CD8-positive, alpha-beta memory T cell (primary cell): ENCODE measurements at regions not wholly inside any gene's neighbourhood (a gene's known extent, or its start where the extent isn't known, plus 50 kb on each side); places are given as distances from the start of the nearest gene placed in this dataset.
"Not testable (repeated sequence)": the region's sequence is repeated elsewhere in the genome, so short reads cannot be mapped to it uniquely, and the experiment has no call there.

ENCODE experiments used
- CTCF ChIA-PET: fragments of 350-600 bp; sonication (Branson Sonifier 250); formaldehyde crosslinking; loops from one replicate; lab custom pipeline; 2021; ENCODE audit warnings: antibody characterized with exemption; lab: Charles Lee
- POLR2A ChIA-PET: fragments of 350-600 bp; sonication (Branson Sonifier 250); formaldehyde crosslinking; loops from one replicate; lab custom pipeline; 2021; ENCODE audit warnings: antibody characterized with exemption; lab: Charles Lee
- DNase-seq, 5 donors: peaks; one replicate each; pipeline versions ENCODE4 v3.0.0 to v3.0.0-alpha.2; 2020 to 2022; ENCODE audit warnings: mixed read lengths in 1 of 5
- H3K27ac ChIP-seq: one replicate; pipeline ENCODE4 v1.7.0; 2013; ENCODE audit warnings: low read depth, mild to moderate bottlenecking, low read length, moderate library complexity
- H3K27me3 ChIP-seq: 2 replicates; pipeline ENCODE4 v1.7.0; 2013; ENCODE audit warnings: low read length, mild to moderate bottlenecking; ENCODE audit not compliant: insufficient read depth, poor library complexity, severe bottlenecking
- H3K36me3 ChIP-seq: 2 replicates; pipeline ENCODE4 v1.7.0; 2013; ENCODE audit warnings: mild to moderate bottlenecking, low read length, moderate library complexity; ENCODE audit not compliant: insufficient read depth
- H3K4me1 ChIP-seq: 2 replicates; pipeline ENCODE4 v1.7.0; 2013; ENCODE audit warnings: mild to moderate bottlenecking, low read length, moderate library complexity; ENCODE audit not compliant: insufficient read depth
- H3K4me3 ChIP-seq: 2 replicates; pipeline ENCODE4 v1.7.0; 2013; ENCODE audit warnings: mild to moderate bottlenecking, low read length
- H3K9me3 ChIP-seq: 2 replicates; pipeline ENCODE4 v1.7.0; 2013; ENCODE audit warnings: mild to moderate bottlenecking, low read length
- H3K27ac Mint-ChIP-seq, 8 donors: one replicate each; pipeline ENCODE4 v1.8.0; 2020 to 2021; ENCODE audit warnings: mixed read lengths in 8 of 8, mild to moderate bottlenecking in 6 of 8, inconsistent platforms in 3 of 8, moderate library complexity in 3 of 8
- H3K27me3 Mint-ChIP-seq, 2 donors: one replicate each; pipeline ENCODE4 v1.8.0; 2020 to 2021; ENCODE audit warnings: mixed read lengths in 2 of 2, mild to moderate bottlenecking in 1 of 2, moderate library complexity in 1 of 2
- H3K36me3 Mint-ChIP-seq, 3 donors: one replicate each; pipeline ENCODE4 v1.8.0; 2020 to 2021; ENCODE audit warnings: mixed read lengths in 3 of 3, inconsistent platforms in 1 of 3, mild to moderate bottlenecking in 1 of 3
- H3K4me1 Mint-ChIP-seq, 3 donors: one replicate each; pipeline ENCODE4 v1.8.0; 2020 to 2021; ENCODE audit warnings: mixed read lengths in 3 of 3, inconsistent platforms in 1 of 3, mild to moderate bottlenecking in 1 of 3
- H3K4me3 Mint-ChIP-seq, 7 donors: one replicate each; pipeline ENCODE4 v1.8.0; 2020 to 2021; ENCODE audit warnings: mixed read lengths in 7 of 7, mild to moderate bottlenecking in 6 of 7, moderate library complexity in 4 of 7, inconsistent platforms in 2 of 7
- H3K9me3 Mint-ChIP-seq, 5 donors: one replicate each; pipeline ENCODE4 v1.8.0; 2020 to 2022; ENCODE audit warnings: mixed read lengths in 5 of 5, mild to moderate bottlenecking in 3 of 5, moderate library complexity in 2 of 5, inconsistent platforms in 1 of 5

DNA sequence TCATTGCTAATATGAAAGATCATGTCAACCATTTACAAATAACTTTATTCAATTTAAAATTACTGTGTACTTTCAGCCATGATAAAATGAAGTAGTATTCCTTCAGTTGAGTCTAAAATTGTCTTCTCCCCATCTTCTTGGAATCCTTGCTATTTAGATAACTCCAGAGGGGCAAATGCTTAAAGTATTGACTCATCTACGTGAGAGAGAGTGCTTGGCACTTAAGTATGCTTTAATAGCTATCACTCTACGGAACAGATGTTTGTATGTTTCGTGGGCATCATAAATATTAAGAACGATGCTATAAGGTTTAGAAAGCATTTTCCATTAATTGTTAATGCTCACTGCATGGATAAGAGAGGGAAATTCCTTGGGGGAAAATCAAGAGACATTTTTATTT is 69.3 kb upstream of the MED13 start:
- POLR2A ChIA-PET: no interaction called here

DNA sequence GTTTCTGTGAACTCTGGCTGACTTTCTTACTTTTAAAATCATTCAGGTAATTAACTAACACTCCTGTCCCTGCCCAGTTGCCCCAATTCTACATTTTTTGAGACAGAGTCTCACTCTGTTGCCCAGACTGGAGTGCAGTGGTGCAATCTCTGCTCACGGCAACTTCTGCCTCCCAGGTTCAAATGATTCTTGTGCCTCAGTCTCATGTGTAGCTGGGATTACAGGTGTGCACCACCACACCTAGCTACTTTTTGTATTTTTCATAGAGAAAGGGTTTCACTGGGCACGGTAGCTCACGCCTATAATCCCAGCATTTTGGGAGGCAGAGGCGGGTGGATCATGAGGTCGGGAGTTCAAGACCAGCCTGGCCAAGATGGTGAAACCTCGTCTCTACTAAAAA is 66.2 kb upstream of the MED13 start:
- H3K4me1 ChIP-seq, H3K4me3 ChIP-seq, H3K27ac ChIP-seq, H3K9me3 Mint-ChIP-seq, H3K27me3 ChIP-seq, H3K4me1 Mint-ChIP-seq, POLR2A ChIA-PET, H3K36me3 ChIP-seq, CTCF ChIA-PET, H3K36me3 Mint-ChIP-seq, DNase-seq, H3K27ac Mint-ChIP-seq, H3K4me3 Mint-ChIP-seq, H3K9me3 ChIP-seq: not testable (repeated sequence)
- peaks cover 4 to 23% of the 10 kb centered on the region in 2 donors for H3K27me3 Mint-ChIP-seq

More for the DNA sequence above, 69.3 kb upstream of the MED13 start:
- no peak overlapping the region for H3K27ac Mint-ChIP-seq
- no peak overlapping the region for H3K4me3 Mint-ChIP-seq
- Histone ChIP-seq H3K27me3 (no peaks in the 10 kb centered on the region), H3K4me3 (no peak overlapping the region), H3K9me3 (no peaks in the 10 kb centered on the region), H3K4me1 (no peaks in the 10 kb centered on the region), H3K36me3 (no peaks in the 10 kb centered on the region), H3K27ac (no peak overlapping the region)
- no peaks in the 10 kb centered on the region for H3K9me3 Mint-ChIP-seq
- no peak for DNase-seq
- no peaks in the 10 kb centered on the region for H3K36me3 Mint-ChIP-seq
- CTCF ChIA-PET: no interaction called here
- peaks cover 14 to 31% of the 10 kb centered on the region in 2 donors for H3K27me3 Mint-ChIP-seq
- peaks cover 0 to 5% (median 0%) of the 10 kb centered on the region in 3 donors for H3K4me1 Mint-ChIP-seq

DNA sequence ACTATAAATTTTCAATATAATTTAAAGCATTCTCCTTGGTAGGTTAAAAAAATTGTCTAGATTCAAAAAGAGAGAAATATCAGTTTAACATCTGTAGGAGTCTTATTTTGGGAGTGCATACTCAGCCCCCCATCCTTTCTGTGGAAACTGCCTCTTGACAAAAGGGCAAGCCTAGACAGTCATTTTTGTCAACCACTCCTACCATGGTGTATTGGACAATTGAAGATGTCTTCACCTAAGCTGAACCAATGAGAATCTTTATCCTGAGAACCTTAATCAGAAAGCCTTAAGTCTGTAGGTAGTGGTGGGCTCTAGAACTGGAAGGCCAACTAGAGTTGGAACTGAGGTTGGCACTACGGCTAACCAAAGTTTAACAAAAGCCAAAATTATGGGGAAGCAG is 65.7 kb upstream of the MED13 start:
- Mint-ChIP-seq H3K36me3 (no peaks in the 10 kb centered on the region), H3K4me1 (peaks cover 0 to 4% (median 0%) of the 10 kb centered on the region in 3 donors), H3K27ac (no peak overlapping the region), H3K4me3 (no peak overlapping the region), H3K27me3 (peaks cover 3 to 25% of the 10 kb centered on the region in 2 donors), H3K9me3 (peaks cover 0 to 2% (median 0%) of the 10 kb centered on the region in 5 donors)
- POLR2A ChIA-PET: no interaction called here
- H3K36me3 ChIP-seq: no peaks in the 10 kb centered on the region
- no peaks in the 10 kb centered on the region for H3K4me1 ChIP-seq
- no peaks in the 10 kb centered on the region for H3K27me3 ChIP-seq
- H3K9me3 ChIP-seq: no peaks in the 10 kb centered on the region
- CTCF ChIA-PET: no interaction called here
- H3K4me3 ChIP-seq: no peak overlapping the region
- no peak for DNase-seq
- H3K27ac ChIP-seq: no peak overlapping the region

DNA sequence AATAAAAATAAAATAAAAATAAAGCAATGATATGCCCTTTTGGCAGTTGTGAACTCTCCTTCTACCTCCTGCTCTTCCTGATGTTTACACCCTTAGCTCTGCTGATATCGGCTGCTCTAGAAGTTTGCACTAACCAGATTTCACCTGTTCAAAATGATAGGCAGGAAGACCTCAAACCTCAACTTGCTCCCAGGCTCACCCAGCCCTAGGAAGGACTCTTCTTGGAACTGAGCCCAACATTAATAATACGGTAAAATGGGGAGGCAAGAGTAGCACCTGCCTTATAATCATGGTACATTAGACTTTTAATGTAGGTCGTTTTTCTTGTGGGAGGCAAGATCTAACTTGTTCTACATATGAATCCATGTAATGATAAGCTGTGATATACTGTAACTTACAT is 61.2 kb upstream of the MED13 start:
- DNase-seq: no peak
- no peak overlapping the region for H3K4me3 ChIP-seq
- CTCF ChIA-PET: no interaction called here
- Mint-ChIP-seq H3K9me3 (peaks cover 0 to 2% (median 0%) of the 10 kb centered on the region in 5 donors), H3K27me3 (peaks cover 13 to 31% of the 10 kb centered on the region in 2 donors), H3K27ac (no peak overlapping the region), H3K36me3 (no peaks in the 10 kb centered on the region), H3K4me1 (peaks cover 0 to 6% (median 0%) of the 10 kb centered on the region in 3 donors), H3K4me3 (no peak overlapping the region)
- H3K27ac ChIP-seq: no peak overlapping the region
- no peaks in the 10 kb centered on the region for H3K27me3 ChIP-seq
- no peaks in the 10 kb centered on the region for H3K36me3 ChIP-seq
- POLR2A ChIA-PET: no interaction called here
- H3K9me3 ChIP-seq: no peaks in the 10 kb centered on the region
- H3K4me1 ChIP-seq: no peaks in the 10 kb centered on the region

DNA sequence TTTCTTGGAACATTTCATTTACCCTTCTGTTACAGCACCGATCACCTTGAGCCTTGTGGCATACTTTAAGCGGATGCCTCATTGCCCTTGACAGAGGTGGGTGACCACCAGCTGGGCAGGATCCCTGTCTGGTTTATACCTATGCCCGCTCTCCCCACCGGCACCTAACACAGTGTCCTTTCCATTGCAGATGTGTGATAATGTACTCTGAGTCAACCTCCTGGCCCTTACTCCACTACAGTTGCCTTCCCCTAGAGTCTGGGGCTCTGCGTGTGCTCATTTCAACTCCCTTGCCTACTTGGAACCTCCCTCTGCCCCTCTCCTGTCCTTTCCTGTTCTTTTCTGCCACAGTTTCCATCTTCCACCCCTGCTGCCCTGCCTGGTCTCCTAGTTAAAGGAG is 60.2 kb upstream of the MED13 start:
- Histone ChIP-seq H3K27me3 (no peaks in the 10 kb centered on the region), H3K36me3 (no peaks in the 10 kb centered on the region), H3K4me1 (no peaks in the 10 kb centered on the region), H3K4me3 (no peak overlapping the region), H3K9me3 (no peaks in the 10 kb centered on the region), H3K27ac (no peak overlapping the region)
- Mint-ChIP-seq H3K9me3 (peaks cover 0 to 2% (median 0%) of the 10 kb centered on the region in 5 donors), H3K36me3 (no peaks in the 10 kb centered on the region), H3K4me3 (no peak overlapping the region), H3K4me1 (peaks cover 0 to 8% (median 2%) of the 10 kb centered on the region in 3 donors), H3K27ac (no peak overlapping the region), H3K27me3 (peaks cover 10 to 25% of the 10 kb centered on the region in 2 donors)
- CTCF ChIA-PET: no interaction called here
- no peak for DNase-seq
- POLR2A ChIA-PET: no interaction called here

DNA sequence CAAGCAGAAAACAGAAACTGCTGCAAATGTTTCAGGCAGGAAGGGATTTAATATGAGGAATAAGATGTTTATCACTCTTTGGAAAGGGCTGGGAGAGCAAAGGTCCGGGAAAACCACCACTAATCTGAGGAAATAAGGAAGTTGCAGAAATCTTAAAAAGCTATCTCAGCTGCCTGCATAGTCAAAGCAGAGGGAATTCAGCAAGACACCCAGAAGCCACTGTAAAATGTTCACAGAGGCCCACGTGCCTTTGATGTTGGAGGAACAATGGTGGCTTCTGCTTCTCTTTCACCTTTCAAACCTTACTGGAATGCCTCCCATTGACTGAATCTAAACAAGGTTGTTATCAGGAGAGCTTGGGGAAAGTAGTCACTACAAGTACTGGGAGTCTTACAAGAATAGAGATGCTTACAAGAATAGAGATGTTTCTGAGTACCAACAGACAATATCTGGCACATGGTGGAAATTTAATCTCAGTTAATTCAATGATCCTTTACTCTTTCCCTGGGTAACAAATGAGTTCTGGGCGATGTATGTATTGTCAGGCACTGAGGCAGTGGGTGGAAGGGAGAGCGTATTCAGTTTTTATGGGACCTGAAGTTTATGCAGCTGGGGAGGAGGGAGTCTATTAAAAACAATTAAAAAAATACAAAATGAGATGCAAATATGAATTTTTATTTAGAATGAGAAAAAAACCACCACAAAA is 56.1 kb upstream of the MED13 start:
- Mint-ChIP-seq H3K27me3 (peaks cover 10 to 16% of the 10 kb centered on the region in 2 donors), H3K36me3 (no peaks in the 10 kb centered on the region), H3K4me1 (peaks cover 0 to 12% (median 10%) of the 10 kb centered on the region in 3 donors), H3K27ac (no peak overlapping the region), H3K4me3 (no peak overlapping the region), H3K9me3 (no peaks in the 10 kb centered on the region)
- Histone ChIP-seq H3K9me3 (no peaks in the 10 kb centered on the region), H3K4me3 (no peak overlapping the region), H3K27me3 (no peaks in the 10 kb centered on the region), H3K27ac (no peak overlapping the region), H3K4me1 (no peaks in the 10 kb centered on the region), H3K36me3 (no peaks in the 10 kb centered on the region)
- ChIA-PET POLR2A (no interaction called here), CTCF (interaction anchor here (1.1 kb wide), 1 partner anchor 15 kb away, joined by 3 read pairs; no protein-coding TSS in a partner anchor)
- no peak for DNase-seq

DNA sequence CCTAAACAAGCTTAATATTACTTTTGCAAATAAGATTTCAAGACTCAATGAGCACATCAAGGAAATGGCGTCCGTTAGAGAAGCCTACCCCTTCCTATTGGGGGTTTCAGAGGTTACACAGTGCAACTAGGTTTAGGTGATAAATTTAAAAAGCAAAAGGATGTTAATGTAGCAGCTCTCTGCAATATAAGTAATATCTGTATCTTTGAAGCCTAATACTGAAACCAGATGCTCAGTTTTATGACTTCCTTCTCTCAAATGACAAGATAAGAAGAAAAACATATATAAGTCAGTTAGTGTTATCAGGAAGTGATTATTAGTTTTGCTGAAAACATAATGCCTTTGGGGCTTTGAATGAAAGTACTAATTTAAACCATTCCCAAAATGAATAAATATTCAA is 54.3 kb upstream of the MED13 start:
- Histone ChIP-seq H3K36me3 (no peaks in the 10 kb centered on the region), H3K4me3 (no peak overlapping the region), H3K27ac (no peak overlapping the region), H3K27me3 (no peaks in the 10 kb centered on the region), H3K4me1 (no peaks in the 10 kb centered on the region), H3K9me3 (no peaks in the 10 kb centered on the region)
- ChIA-PET CTCF (no interaction called here), POLR2A (no interaction called here)
- Mint-ChIP-seq H3K27ac (no peak overlapping the region), H3K9me3 (no peaks in the 10 kb centered on the region), H3K4me1 (peaks cover 0 to 12% (median 8%) of the 10 kb centered on the region in 3 donors), H3K36me3 (no peaks in the 10 kb centered on the region), H3K4me3 (no peak overlapping the region), H3K27me3 (peaks cover 2 to 6% of the 10 kb centered on the region in 2 donors)
- DNase-seq: no peak
